Adipocyte (in vitro differentiated cells): ENCODE measurements at regions not wholly inside any gene's neighbourhood (a gene's known extent, or its start where the extent isn't known, plus 50 kb on each side); places are given as distances from the start of the nearest gene placed in this dataset.

Experiments
- DNase-seq: peaks from one replicate; pipeline ENCODE4 v3.0.0-alpha.2; 2015; ENCODE audit warnings: low read depth
- H3K27me3 ChIP-seq: replicated peaks from 2 replicates; pipeline ENCODE4 v1.7.0; 2013; ENCODE audit warnings: mild to moderate bottlenecking, low read length, moderate library complexity; ENCODE audit not compliant: control insufficient read depth, insufficient read depth
- H3K36me3 ChIP-seq: 2 replicates; pipeline ENCODE4 v1.7.0; 2013; ENCODE audit warnings: low read length, mild to moderate bottlenecking, moderate library complexity; ENCODE audit not compliant: control insufficient read depth, insufficient read depth, severe bottlenecking
- H3K4me1 ChIP-seq: 2 replicates; pipeline ENCODE4 v1.7.0; 2013; ENCODE audit warnings: mild to moderate bottlenecking, low read length, moderate library complexity; ENCODE audit not compliant: control insufficient read depth, insufficient read depth
- H3K4me3 ChIP-seq: 2 replicates; pipeline ENCODE4 v1.7.0; 2013; ENCODE audit warnings: mild to moderate bottlenecking, low read length, moderate library complexity
- H3K9ac ChIP-seq: 2 replicates; pipeline ENCODE4 v1.7.0; 2013; ENCODE audit warnings: mild to moderate bottlenecking, low read length, moderate library complexity
- H3K9me3 ChIP-seq: 2 replicates; pipeline ENCODE4 v1.7.0; 2013; ENCODE audit warnings: mild to moderate bottlenecking, low read length, moderate library complexity; ENCODE audit not compliant: control insufficient read depth

DNA sequence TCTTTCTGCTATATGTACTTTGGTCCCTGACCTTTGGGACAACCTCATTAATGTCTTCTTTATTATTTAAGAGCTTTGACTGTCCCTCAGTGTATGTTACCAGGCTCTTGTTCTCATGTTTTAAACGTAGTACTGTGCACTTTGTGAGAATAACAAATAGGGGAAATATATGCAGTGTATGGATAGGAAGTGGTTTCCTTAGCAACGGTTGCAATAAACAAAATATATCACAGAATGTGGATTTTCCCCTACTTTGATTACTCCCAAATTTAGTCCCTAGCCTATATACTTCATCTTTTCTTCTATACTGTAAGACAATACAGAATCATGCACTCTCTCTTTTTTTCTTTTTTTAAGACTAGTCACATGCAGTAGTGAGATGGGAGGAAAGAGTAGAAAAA, 123.8 kb upstream of the AKIRIN2 start:
- no peaks in the 10 kb centered on the region for H3K36me3 ChIP-seq
- H3K4me1 ChIP-seq = peaks cover 25% of the 10 kb centered on the region
- H3K27me3 ChIP-seq = no peaks in the 10 kb centered on the region
- H3K9ac ChIP-seq = no peak overlapping the region
- H3K4me3 ChIP-seq = no peak overlapping the region
- DNase-seq = no peak
- H3K9me3 ChIP-seq = no peaks in the 10 kb centered on the region

DNA sequence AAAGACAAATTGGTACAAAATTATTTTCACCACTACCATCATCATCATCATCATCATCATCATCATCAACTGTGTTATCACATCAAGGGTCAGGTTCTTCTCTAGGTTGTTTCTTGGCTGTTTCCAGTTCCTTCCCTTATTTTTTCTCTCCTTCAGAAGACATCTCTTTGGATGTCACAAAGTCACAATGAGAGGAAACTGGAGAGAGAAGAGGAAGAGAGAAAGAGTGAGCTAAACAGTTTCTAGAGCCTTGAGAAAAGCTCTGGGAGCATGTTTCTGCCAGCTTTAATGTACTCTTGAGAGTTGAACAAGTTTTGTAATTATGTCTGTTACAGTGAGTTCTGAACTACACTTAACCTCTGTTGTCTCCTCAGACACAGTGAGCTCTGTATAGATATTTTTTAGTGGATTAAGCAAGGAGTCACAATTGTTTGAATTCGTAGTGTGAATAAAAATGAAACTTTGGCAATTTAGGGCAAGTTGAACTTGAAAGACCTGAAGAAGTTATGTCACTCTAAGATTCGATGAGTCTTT, 123.0 kb upstream of the AKIRIN2 start:
- Histone ChIP-seq H3K9me3 (no peaks in the 10 kb centered on the region), H3K9ac (no peak overlapping the region), H3K4me3 (no peak overlapping the region), H3K27me3 (no peaks in the 10 kb centered on the region), H3K4me1 (peaks cover 26% of the 10 kb centered on the region), H3K36me3 (no peaks in the 10 kb centered on the region)
- DNase-seq = no peak

DNA sequence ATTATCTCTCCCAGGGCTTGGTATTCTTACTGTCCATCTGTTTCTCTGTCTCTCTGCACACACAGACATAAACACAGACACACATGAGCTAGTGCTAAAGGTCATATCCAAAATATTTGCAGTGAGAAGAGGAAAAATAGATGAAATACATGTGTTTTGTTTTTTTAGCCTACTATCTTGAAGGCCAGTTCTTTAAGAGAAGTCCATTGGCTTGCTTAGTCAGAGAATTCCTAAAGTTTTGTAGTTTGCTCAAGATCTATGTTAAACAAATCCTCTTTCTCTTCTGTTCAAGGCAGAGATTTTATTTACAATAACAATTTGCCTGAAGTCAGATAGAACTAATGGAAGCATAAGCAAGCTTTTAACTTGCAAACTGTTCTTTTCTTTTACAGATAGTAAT, 120.0 kb upstream of the AKIRIN2 start:
- H3K36me3 ChIP-seq = no peaks in the 10 kb centered on the region
- H3K27me3 ChIP-seq = no peaks in the 10 kb centered on the region
- peaks cover 42% of the 10 kb centered on the region for H3K4me1 ChIP-seq
- DNase-seq = peak; percentile 53
- H3K9me3 ChIP-seq = no peaks in the 10 kb centered on the region
- H3K4me3 ChIP-seq = no peak overlapping the region
- H3K9ac ChIP-seq = no peak overlapping the region

DNA sequence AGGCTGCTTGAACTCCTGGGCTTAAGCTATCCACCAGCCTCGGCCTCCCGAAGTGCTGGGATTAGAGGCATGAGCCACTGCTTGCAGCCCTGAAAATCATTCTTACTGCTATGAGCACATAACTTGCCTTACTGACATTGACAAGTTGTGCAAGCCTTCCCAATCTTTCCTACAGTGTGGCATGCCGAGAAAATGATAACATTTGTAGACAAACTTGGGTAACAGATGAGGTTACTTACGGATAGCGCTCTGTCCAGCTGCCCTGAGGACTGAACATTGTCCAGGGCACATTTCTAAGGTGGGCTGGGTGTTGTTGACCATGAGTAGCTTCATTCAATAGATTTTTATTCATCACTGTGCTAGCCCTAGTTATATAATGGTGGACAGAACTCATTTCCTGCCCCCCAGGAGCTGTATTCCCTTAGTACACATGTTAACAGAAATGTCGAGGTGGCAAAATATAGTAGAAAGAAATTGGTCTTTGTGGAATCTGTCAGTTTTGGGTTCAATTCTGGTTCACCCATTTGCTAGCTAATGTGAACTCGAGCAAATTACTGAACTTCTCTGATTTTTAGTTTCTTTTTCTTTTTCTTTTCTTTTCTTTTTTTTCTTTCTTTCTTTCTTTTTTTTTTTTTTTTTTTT, 118.4 kb upstream of the AKIRIN2 start:
- Histone ChIP-seq H3K9ac (no peak overlapping the region), H3K4me1 (peaks cover 32% of the 10 kb centered on the region), H3K36me3 (no peaks in the 10 kb centered on the region), H3K4me3 (no peak overlapping the region), H3K27me3 (no peaks in the 10 kb centered on the region), H3K9me3 (no peaks in the 10 kb centered on the region)
- DNase-seq = no peak

DNA sequence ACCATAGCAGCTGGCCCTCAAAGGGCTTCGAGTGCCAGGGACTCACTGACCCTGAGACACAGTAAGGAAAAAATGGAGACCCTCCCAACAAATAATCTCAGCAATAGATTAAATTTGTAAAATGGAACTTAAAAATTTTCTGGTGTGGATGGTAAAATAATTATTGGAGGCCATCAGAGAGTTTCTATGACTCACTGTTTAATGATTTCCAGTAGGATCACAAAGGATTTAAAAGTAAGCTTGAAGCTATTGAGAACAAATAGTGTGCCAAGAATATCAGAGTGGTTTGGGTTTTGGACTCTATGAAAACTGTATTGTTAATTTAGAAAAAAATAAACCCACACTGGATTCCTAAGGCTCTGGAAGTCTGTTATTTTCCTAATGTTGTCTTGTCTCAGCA, 115.2 kb upstream of the AKIRIN2 start:
- H3K4me1 ChIP-seq = peaks cover 27% of the 10 kb centered on the region
- no peaks in the 10 kb centered on the region for H3K9me3 ChIP-seq
- H3K36me3 ChIP-seq = no peaks in the 10 kb centered on the region

DNA sequence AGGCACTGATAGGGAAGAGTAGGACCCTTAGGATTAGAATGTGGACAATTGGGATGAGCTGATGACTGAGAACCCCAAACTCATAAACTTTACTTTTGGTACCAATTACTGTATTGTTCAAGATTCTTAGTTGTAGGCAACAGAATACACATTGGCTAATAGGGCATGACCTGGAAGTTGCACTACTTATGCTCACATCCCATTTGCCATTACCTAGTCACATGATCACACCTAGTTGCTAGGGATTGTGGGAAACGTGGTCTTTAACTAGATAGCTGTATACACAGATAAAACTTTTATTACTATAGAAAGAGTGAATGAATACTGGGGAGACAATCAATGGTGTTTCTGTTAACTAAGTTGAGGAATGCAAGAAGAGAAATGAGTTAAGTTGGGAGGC, 113.4 kb upstream of the AKIRIN2 start:
- Histone ChIP-seq H3K27me3 (peaks cover 3% of the 10 kb centered on the region), H3K9ac (no peak overlapping the region), H3K36me3 (no peaks in the 10 kb centered on the region), H3K4me3 (no peak overlapping the region), H3K9me3 (no peaks in the 10 kb centered on the region), H3K4me1 (peaks cover 24% of the 10 kb centered on the region)
- DNase-seq = no peak

More for the DNA sequence above, 115.2 kb upstream of the AKIRIN2 start:
- Histone ChIP-seq H3K4me3 (no peak overlapping the region), H3K9ac (no peak overlapping the region), H3K27me3 (peaks cover 3% of the 10 kb centered on the region)
- DNase-seq = peak; percentile 40

DNA sequence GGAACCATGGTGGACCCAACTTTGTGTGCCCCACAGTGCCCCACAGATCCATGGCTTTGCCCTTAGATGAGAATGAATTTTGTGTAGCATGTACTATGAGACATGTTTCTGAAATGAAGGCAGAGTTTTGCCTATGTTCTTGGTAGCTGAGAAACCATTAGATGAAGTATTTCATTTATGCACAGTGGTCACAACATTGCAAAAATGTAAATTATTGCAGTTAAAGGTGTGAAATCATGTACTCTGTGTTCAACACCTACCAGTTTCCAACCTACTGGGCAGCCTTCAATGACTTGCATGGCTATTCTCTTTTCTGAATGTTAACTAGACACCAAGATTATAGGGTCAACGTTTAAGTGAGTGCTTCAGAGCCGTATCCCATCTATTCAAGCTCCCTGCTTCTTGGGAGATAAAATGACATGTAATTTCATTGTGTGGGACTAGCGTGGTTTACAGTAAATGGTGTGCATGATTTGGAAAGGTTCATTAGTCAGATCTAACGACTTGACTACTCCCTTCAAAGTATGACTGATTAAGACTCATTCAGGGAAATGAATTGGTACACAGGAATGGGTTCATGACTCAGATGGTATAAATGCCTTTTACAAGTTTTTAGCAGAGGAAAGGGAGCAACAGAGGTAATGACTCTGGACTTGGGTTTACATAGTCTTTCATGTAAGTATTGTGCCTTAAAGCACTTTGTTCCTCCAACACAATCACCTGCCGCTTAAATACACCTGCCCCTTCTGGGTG, 106.1 kb upstream of the AKIRIN2 start:
- Histone ChIP-seq H3K4me1 (peaks cover 16% of the 10 kb centered on the region), H3K9ac (no peak overlapping the region), H3K9me3 (no peaks in the 10 kb centered on the region), H3K36me3 (no peaks in the 10 kb centered on the region), H3K4me3 (no peak overlapping the region), H3K27me3 (peaks cover 3% of the 10 kb centered on the region)
- DNase-seq = no peak

DNA sequence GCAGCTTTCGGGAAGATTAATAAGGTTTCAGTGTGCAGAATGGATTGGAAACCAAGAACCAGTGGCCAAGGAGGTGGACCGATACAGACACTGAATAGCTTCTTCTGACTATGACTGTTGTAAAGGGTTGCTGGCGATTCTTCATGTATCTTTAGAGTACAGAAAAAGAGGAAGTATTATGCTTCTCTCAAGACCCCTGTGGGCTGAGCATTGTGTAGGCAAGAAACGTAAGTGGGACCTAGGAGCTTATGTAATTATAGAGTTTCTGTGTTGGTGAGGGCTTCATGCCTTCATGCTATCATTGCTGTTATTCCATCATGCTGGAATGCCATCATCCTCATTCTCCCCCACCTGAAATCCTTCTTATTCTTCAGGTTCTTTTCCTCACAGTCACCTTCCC, 105.4 kb upstream of the AKIRIN2 start:
- DNase-seq = no peak
- Histone ChIP-seq H3K27me3 (no peaks in the 10 kb centered on the region), H3K36me3 (no peaks in the 10 kb centered on the region), H3K9me3 (no peaks in the 10 kb centered on the region), H3K4me3 (no peak overlapping the region), H3K4me1 (peaks cover 16% of the 10 kb centered on the region), H3K9ac (no peak overlapping the region)

DNA sequence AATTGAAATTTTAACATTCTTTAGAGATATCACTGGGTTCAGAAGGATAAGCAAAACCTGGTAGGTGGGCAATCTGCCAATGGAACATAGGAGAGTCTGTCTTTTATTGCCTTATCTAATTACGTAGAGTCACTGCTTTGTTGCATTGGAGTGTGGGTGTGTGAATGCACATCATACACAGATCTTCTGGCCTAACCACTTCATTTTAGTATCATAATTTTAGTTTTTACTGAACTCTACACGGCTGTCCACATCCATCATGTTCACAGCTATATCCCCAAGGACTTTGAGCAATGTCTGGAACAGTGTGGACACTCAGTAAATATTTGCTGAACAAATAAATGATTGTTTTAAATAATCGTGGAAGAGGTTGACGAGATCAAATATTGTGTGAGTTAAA, 104.6 kb upstream of the AKIRIN2 start:
- Histone ChIP-seq H3K36me3 (no peaks in the 10 kb centered on the region), H3K27me3 (no peaks in the 10 kb centered on the region), H3K9ac (no peak overlapping the region), H3K4me3 (no peak overlapping the region), H3K9me3 (no peaks in the 10 kb centered on the region), H3K4me1 (peaks cover 16% of the 10 kb centered on the region)
- DNase-seq = no peak

DNA sequence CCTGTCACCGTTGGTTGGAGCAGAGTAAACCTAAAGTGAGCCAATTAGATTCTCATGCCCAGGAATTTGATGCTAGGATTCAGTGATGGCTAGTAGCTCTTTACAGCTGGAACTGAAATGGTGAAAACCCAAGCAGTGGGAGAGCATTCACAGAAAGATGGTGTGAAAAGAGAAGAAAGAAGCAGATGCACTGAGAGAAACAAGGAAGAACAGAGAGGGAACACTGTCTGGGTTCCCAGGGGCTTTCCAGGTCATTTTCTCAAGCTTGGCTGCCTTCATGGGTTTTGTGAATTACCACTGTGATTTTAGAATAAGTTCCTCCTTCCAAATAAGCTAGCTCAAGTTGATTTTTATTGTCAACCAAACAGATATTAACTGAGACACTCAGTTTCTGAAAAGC, 104.1 kb upstream of the AKIRIN2 start:
- H3K27me3 ChIP-seq = no peaks in the 10 kb centered on the region
- no peaks in the 10 kb centered on the region for H3K9me3 ChIP-seq
- peaks cover 16% of the 10 kb centered on the region for H3K4me1 ChIP-seq
- no peak overlapping the region for H3K9ac ChIP-seq
- DNase-seq = no peak
- H3K36me3 ChIP-seq = no peaks in the 10 kb centered on the region
- H3K4me3 ChIP-seq = no peak overlapping the region

DNA sequence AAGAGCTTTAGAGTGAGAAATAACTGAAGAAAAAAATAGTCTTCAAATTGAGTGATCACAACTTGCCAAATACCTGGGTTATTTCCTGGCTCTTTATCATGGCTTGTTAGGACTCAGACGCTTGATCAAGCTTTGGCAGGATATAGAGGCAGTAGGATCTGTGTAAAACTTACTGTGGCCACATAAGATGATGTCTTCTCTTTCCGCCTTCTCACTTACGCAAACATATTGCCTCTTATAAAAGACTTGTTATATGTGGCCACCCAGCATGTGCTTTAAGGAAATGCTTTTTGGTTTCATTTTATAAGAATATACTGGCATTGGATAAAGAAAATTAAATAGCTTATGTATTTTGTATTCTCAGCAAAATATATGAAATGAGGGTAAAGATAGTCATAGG, 101.8 kb upstream of the AKIRIN2 start:
- DNase-seq = no peak
- Histone ChIP-seq H3K36me3 (no peaks in the 10 kb centered on the region), H3K9me3 (no peaks in the 10 kb centered on the region), H3K27me3 (no peaks in the 10 kb centered on the region), H3K9ac (no peak overlapping the region), H3K4me3 (no peak overlapping the region), H3K4me1 (peaks cover 16% of the 10 kb centered on the region)
